ENCODE measurements at regions not wholly inside any gene's neighbourhood (a gene's known extent, or its start where the extent isn't known, plus 50 kb on each side); places are given as distances from the start of the nearest gene placed in this dataset. TPM values are rescaled to one million over a fixed set of nuclear protein-coding genes. Genes with fewer than 3 reads are reported as not detected.

DNA sequence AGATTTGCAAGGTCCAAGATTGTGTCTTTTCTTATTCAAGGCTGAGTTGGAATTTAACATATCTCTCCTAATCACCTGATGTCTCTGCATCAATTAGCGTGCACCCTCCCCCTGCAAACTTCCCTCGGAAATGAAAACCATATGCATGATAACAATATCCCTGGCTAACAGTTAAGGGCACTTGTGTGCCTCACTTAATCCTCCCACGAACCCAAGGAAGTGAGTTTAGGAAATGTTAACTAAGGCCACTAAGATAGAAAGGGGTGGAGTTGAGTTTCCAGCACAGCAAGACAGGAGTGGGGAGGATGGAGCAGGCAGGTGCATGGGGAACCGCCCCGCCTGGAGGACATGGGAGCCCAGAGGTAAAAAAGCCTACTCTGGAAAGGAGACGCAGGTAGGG lies 52.4 kb upstream of the PTMA start:
- Histone ChIP-seq H3K9me3 (no peaks in the 10 kb centered on the region), H3K27me3 (no peaks in the 10 kb centered on the region), H3K27ac (no peak overlapping the region), H3K4me1 (ENCODE audit: insufficient read depth) (no peaks in the 10 kb centered on the region), H3K4me3 (no peak overlapping the region), H3K36me3 (no peaks in the 10 kb centered on the region)
- no peak for DNase-seq
- intact Hi-C loops (cut with DNase I), result no loop called here
- WGBS, 3 donors, result 51 to 55% (median 52%) methylated on average over 6 of the region's 6 CpGs
- TF ChIP-seq EP300 (IDR thresholded peaks at IDR 0.05), result no peak

Small RNAs in the stretch of these regions (small RNA-seq; reads per million reads assigned to genes)
- gene RN7SL499P, result not detected

All from ovary (tissue), 7 donors.